KMS-11 (cell line): ENCODE measurements at regions not wholly inside any gene's neighbourhood (a gene's known extent, or its start where the extent isn't known, plus 50 kb on each side); places are given as distances from the start of the nearest gene placed in this dataset.

Experiments
- H2AFZ ChIP-seq: fragments of 200-600 bp; sonication (generic); 2 replicates; pipeline ENCODE4 v1.6.1; 2016; ENCODE audit warnings: antibody characterized with exemption, mixed run types, low read depth
- H3K27ac ChIP-seq: fragments of 200-600 bp; sonication (generic); 2 replicates; pipeline ENCODE4 v1.6.1; 2016; ENCODE audit warnings: mild to moderate bottlenecking, mixed run types
- H3K27me3 ChIP-seq: fragments of 200-600 bp; sonication (generic); 2 replicates; pipeline ENCODE4 v1.6.1; 2017; ENCODE audit warnings: mild to moderate bottlenecking, low read depth, mixed run types, moderate library complexity; ENCODE audit not compliant: insufficient read depth
- H3K36me3 ChIP-seq: fragments of 200-600 bp; sonication (generic); 2 replicates; pipeline ENCODE4 v1.6.1; 2017; ENCODE audit warnings: mild to moderate bottlenecking, mixed run types; ENCODE audit not compliant: insufficient read depth
- H3K4me1 ChIP-seq: fragments of 200-600 bp; sonication (generic); 2 replicates; pipeline ENCODE4 v1.6.1; 2016; ENCODE audit warnings: mild to moderate bottlenecking, low read depth, mixed run types; ENCODE audit not compliant: poor library complexity, severe bottlenecking
- H3K4me2 ChIP-seq: fragments of 200-600 bp; sonication (generic); 2 replicates; pipeline ENCODE4 v1.7.0; 2016; ENCODE audit warnings: mild to moderate bottlenecking, mixed run types
- H3K4me3 ChIP-seq: fragments of 200-600 bp; sonication (generic); IDR thresholded peaks from 2 replicates; pipeline ENCODE4 v1.6.1; 2017; ENCODE audit warnings: low read depth, low read length, mixed read lengths; ENCODE audit not compliant: insufficient read depth
- H3K79me2 ChIP-seq: fragments of 200-600 bp; sonication (generic); 2 replicates; pipeline ENCODE4 v1.6.1; 2016; ENCODE audit warnings: low read depth, mixed run types; ENCODE audit not compliant: insufficient read depth
- H3K9ac ChIP-seq: fragments of 200-600 bp; sonication (generic); 2 replicates; pipeline ENCODE4 v1.6.1; 2016; ENCODE audit warnings: mild to moderate bottlenecking, mixed run types
- H4K20me1 ChIP-seq: fragments of 200-600 bp; sonication (generic); 2 replicates; pipeline ENCODE4 v1.6.1; 2016; ENCODE audit warnings: mild to moderate bottlenecking, mixed run types; ENCODE audit not compliant: insufficient read depth
- TF ChIP-seq, protein P1 (sequence below): fragments of 200-600 bp; sonication (generic); conservative IDR thresholded peaks from 2 replicates; pipeline ENCODE4 v1.6.1; 2017; ENCODE audit warnings: low read depth, mild to moderate bottlenecking, antibody characterized with exemption, low read length, moderate library complexity, mixed read lengths

DNA sequence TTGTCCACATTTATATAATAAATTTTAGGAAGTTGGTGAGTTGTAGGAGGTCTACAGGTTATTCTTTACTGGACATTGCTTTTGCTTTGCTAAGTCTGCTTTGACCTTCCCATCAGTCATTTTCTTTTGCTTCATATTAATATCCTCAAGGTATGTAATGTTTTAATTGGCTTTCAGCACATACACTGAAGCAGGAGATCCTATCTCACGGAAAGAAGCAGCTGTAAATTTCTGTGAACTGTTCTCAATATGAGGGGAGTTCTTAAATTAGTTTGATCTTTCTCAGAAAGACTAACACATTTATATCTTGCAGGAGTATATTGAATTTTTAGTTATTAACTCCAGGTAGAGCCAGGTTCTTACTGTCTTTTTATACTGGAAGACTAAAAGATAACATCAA lies 856.5 kb downstream of the GATA3 start:
- H3K4me2 ChIP-seq: no peak overlapping the region
- no peaks in the 10 kb centered on the region for H3K79me2 ChIP-seq
- no peak overlapping the region for H3K4me3 ChIP-seq
- no peak overlapping the region for H3K9ac ChIP-seq
- H3K4me1 ChIP-seq: no peaks in the 10 kb centered on the region
- H4K20me1 ChIP-seq: no peaks in the 10 kb centered on the region
- no peaks in the 10 kb centered on the region for H3K36me3 ChIP-seq
- H3K27ac ChIP-seq: no peak overlapping the region
- no peaks in the 10 kb centered on the region for H3K27me3 ChIP-seq
- TF ChIP-seq, protein P1, sequence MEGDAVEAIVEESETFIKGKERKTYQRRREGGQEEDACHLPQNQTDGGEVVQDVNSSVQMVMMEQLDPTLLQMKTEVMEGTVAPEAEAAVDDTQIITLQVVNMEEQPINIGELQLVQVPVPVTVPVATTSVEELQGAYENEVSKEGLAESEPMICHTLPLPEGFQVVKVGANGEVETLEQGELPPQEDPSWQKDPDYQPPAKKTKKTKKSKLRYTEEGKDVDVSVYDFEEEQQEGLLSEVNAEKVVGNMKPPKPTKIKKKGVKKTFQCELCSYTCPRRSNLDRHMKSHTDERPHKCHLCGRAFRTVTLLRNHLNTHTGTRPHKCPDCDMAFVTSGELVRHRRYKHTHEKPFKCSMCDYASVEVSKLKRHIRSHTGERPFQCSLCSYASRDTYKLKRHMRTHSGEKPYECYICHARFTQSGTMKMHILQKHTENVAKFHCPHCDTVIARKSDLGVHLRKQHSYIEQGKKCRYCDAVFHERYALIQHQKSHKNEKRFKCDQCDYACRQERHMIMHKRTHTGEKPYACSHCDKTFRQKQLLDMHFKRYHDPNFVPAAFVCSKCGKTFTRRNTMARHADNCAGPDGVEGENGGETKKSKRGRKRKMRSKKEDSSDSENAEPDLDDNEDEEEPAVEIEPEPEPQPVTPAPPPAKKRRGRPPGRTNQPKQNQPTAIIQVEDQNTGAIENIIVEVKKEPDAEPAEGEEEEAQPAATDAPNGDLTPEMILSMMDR: no peak
- no peak overlapping the region for H2AFZ ChIP-seq

DNA sequence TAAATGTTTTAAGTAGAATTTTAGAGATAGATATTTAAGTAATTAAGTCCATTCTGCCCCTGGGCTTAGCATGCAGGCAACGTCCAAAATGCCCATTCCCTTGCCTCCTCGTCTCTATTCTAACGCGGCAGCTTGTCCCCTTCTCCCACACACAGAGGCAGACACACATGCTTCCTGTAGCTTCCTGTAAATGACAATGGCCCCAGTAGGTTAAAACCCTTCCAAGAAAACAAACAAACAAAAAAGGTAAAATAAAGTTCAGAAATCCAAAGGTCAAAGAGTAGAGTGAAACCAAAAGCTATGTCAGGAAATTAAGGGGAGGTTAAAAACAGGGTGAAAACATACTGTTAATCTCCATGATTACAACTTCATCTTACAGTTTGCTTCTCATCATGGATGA lies 857.6 kb downstream of the GATA3 start:
- no peaks in the 10 kb centered on the region for H3K27me3 ChIP-seq
- H3K4me3 ChIP-seq: no peak overlapping the region
- TF ChIP-seq, protein P1: no peak
- no peaks in the 10 kb centered on the region for H4K20me1 ChIP-seq
- H3K27ac ChIP-seq: no peak overlapping the region
- H3K4me1 ChIP-seq: no peaks in the 10 kb centered on the region
- no peaks in the 10 kb centered on the region for H3K36me3 ChIP-seq
- no peak overlapping the region for H3K9ac ChIP-seq
- H3K79me2 ChIP-seq: no peaks in the 10 kb centered on the region
- no peak overlapping the region for H3K4me2 ChIP-seq
- H2AFZ ChIP-seq: no peak overlapping the region

DNA sequence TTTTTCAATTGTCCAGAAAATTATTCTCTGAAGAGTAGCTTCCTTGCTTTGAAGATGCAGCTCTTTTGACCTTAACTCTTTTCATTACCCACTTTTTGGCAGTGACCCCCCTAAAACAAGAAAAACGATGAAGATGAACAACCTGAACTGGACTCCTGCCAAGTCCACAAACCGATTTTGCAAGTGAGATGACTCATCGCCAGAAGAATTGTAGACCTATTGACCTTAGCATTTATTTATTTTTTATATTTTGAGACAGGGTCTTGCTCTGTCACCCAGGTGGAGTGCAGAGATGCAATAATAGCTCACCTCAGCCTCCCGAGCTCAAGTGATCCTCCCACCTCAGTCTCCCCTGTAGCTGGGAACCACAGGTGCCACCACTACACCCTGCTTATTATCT lies 859.2 kb downstream of the GATA3 start:
- TF ChIP-seq, protein P1: no peak
- Histone ChIP-seq H3K9ac (no peak overlapping the region), H3K4me1 (no peaks in the 10 kb centered on the region), H3K27ac (no peak overlapping the region), H4K20me1 (no peaks in the 10 kb centered on the region), H2AFZ (no peak overlapping the region), H3K36me3 (no peaks in the 10 kb centered on the region), H3K4me2 (no peak overlapping the region), H3K79me2 (no peaks in the 10 kb centered on the region), H3K27me3 (no peaks in the 10 kb centered on the region), H3K4me3 (no peak overlapping the region)

DNA sequence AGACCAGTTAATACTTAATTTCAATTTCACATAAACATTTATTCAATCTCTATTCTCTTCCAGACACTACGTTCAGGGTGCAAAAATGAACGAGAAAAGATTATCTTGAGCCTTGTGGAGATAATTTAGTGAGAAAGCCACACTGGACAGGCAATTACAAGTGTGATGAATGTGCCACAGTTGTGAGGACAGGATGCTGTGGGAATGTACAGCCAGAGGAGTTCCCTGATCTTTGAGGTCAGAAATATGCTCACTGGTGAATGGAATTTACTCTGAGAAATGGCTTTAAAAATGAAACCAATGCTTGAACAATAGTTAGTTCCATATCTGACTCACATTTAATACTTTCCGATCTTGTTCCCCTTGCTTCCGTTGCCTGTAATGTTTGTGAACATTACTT lies 864.8 kb downstream of the GATA3 start:
- H3K4me1 ChIP-seq: no peaks in the 10 kb centered on the region
- no peaks in the 10 kb centered on the region for H3K36me3 ChIP-seq
- H3K4me3 ChIP-seq: no peak overlapping the region
- no peaks in the 10 kb centered on the region for H4K20me1 ChIP-seq
- TF ChIP-seq, protein P1: no peak
- no peak overlapping the region for H2AFZ ChIP-seq
- H3K9ac ChIP-seq: no peak overlapping the region
- no peak overlapping the region for H3K27ac ChIP-seq
- no peak overlapping the region for H3K4me2 ChIP-seq
- no peaks in the 10 kb centered on the region for H3K27me3 ChIP-seq
- no peaks in the 10 kb centered on the region for H3K79me2 ChIP-seq

DNA sequence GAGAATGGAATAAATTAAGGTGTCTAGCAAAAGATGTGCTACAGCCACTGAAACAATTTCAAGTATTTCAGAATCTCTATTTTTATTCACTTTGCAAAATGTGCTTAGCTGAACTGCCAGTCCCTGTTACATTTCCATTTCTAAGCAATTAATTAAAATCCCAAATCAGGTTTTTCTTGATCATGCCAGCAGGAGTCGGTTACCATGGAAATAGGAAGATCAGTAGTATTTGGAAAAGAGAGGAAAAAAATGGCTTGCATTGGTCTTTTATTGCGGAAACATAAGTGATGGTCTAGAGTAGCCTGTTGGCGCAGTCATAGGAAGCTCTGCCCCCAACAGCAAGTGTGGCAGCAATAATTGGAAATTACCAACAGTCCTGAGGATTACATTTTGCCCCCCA lies 867.1 kb downstream of the GATA3 start:
- Histone ChIP-seq H3K4me3 (no peak overlapping the region), H3K36me3 (no peaks in the 10 kb centered on the region), H3K4me2 (no peak overlapping the region), H3K27ac (no peak overlapping the region), H3K79me2 (no peaks in the 10 kb centered on the region), H3K4me1 (no peaks in the 10 kb centered on the region), H3K9ac (no peak overlapping the region), H2AFZ (no peak overlapping the region), H3K27me3 (no peaks in the 10 kb centered on the region), H4K20me1 (no peaks in the 10 kb centered on the region)
- TF ChIP-seq, protein P1: no peak
